GM12878 (cell line): ENCODE measurements at regions not wholly inside any gene's neighbourhood (a gene's known extent, or its start where the extent isn't known, plus 50 kb on each side); places are given as distances from the start of the nearest gene placed in this dataset.

Experiments used
- ATAC-seq: fragments of 200-7000 bp; cut with Tn5 transposase; 3 replicates; pipeline ENCODE4 v1.9.1; 2020; ENCODE audit warnings: mild to moderate bottlenecking, moderate library complexity
- BruUV-seq: library from RNA; stranded (reverse); fragments of 400-500 nt; replicated peaks from 2 replicates; lab custom pipeline; 2021; lab: Mats Ljungman, UMichigan
- CTCF ChIA-PET: fragments of 300-600 bp; sonication (Branson Sonifier 250); formaldehyde crosslinking; extraction: SDS; loops from one replicate; lab custom pipeline; 2021; ENCODE audit warnings: inconsistent platforms; lab: Yijun Ruan, JAX
- POLR2A ChIA-PET: fragments of 350-600 bp; formaldehyde crosslinking; extraction: SDS; loops from one replicate; lab custom pipeline; 2021; ENCODE audit warnings: inconsistent platforms; lab: Charles Lee
- RAD21 ChIA-PET: fragments of 300-600 bp; sonication (Branson Sonifier 250); formaldehyde crosslinking; loops from one replicate; lab custom pipeline; 2023; ENCODE audit warnings: antibody characterized with exemption; ENCODE audit not compliant: unreplicated experiment; lab: Charles Lee
- SMC1A ChIA-PET: fragments of 300-600 bp; sonication (Branson Sonifier 250); formaldehyde crosslinking; loops from one replicate; lab custom pipeline; 2023; ENCODE audit not compliant: unreplicated experiment, uncharacterized antibody; lab: Charles Lee
- DNase-seq: peaks from one replicate; pipeline ENCODE4 v3.0.0-alpha.2; 2011; ENCODE audit warnings: low read depth, low spot score
- FAIRE-seq: peaks from 3 replicates; lab custom pipeline; 2011; peaks lifted over from hg19 to GRCh38; lab: Jason Lieb, UNC
- H2AFZ ChIP-seq: 2 replicates; pipeline ENCODE4 v1.6.0; 2011; ENCODE audit warnings: low read depth, low read length, control low read depth; ENCODE audit not compliant: control insufficient read depth
- H3K27ac ChIP-seq: 2 replicates; pipeline ENCODE4 v1.5.1; 2011; ENCODE audit warnings: control low read depth; ENCODE audit not compliant: control insufficient read depth, insufficient read depth
- H3K27me3 ChIP-seq, 2 experiments: replicated peaks in 1 of 2; 2 replicates each; pipeline versions ENCODE4 v1.6.0 to v1.6.1; 2011; ENCODE audit warnings: low read length in 1 of 2; ENCODE audit not compliant: control insufficient read depth in 2 of 2, insufficient read depth in 2 of 2
- H3K36me3 ChIP-seq, 2 experiments: 2 replicates each; pipeline ENCODE4 v1.5.1; 2011; ENCODE audit warnings: low read length in 1 of 2; ENCODE audit not compliant: control insufficient read depth in 2 of 2, insufficient read depth in 2 of 2
- H3K4me1 ChIP-seq: 2 replicates; pipeline ENCODE4 v1.6.1; 2011; ENCODE audit warnings: mild to moderate bottlenecking, low read length, moderate library complexity, mixed read lengths; ENCODE audit not compliant: control insufficient read depth, insufficient read depth
- H3K4me2 ChIP-seq: 2 replicates; pipeline ENCODE4 v1.6.0; 2011; ENCODE audit warnings: control low read depth; ENCODE audit not compliant: control insufficient read depth, insufficient read depth
- H3K4me3 ChIP-seq: fragments of 200-600 bp; sonication (generic); 2 replicates; pipeline ENCODE4 v1.5.1; 2016
- H3K79me2 ChIP-seq: 2 replicates; pipeline ENCODE4 v1.6.0; 2011; ENCODE audit warnings: low read length; ENCODE audit not compliant: control insufficient read depth, insufficient read depth
- H3K9ac ChIP-seq: 2 replicates; pipeline ENCODE4 v1.8.0; 2011; ENCODE audit warnings: low read length, control low read depth, mixed read lengths; ENCODE audit not compliant: control insufficient read depth, insufficient read depth
- H3K9me3 ChIP-seq: replicated peaks from 3 replicates; pipeline ENCODE4 v1.5.1; 2011; ENCODE audit warnings: mild to moderate bottlenecking, low read length; ENCODE audit not compliant: control insufficient read depth, insufficient read depth
- H4K20me1 ChIP-seq: 2 replicates; pipeline ENCODE4 v1.6.0; 2011; ENCODE audit not compliant: control insufficient read depth, insufficient read depth
- FOXM1 ChIP-seq: IDR thresholded peaks from 2 replicates; pipeline ENCODE4 v1.6.1; 2012; ENCODE audit warnings: low read depth, mild to moderate bottlenecking, inconsistent platforms, low read length, moderate library complexity
- IKZF1 ChIP-seq: fragments of 450-650 bp; conservative IDR thresholded peaks from 2 replicates; pipeline ENCODE4 v1.6.1; 2017; ENCODE audit warnings: antibody characterized with exemption, mild to moderate bottlenecking
- IRF4 ChIP-seq: IDR thresholded peaks from 2 replicates; pipeline ENCODE4 v1.6.1; 2011; ENCODE audit warnings: low read depth, low read length
- KDM1A ChIP-seq: fragments of 200-600 bp; sonication (generic); IDR thresholded peaks from 2 replicates; pipeline ENCODE4 v1.6.1; 2016; ENCODE audit warnings: borderline replicate concordance
- NFYA ChIP-seq: IDR thresholded peaks from 2 replicates; pipeline ENCODE4 v1.6.1; 2011; ENCODE audit warnings: low read depth, mild to moderate bottlenecking, low read length, improper control_type of control experiment, borderline replicate concordance
- POU2F2 ChIP-seq: IDR thresholded peaks from 3 replicates; pipeline ENCODE4 v1.6.1; 2011; ENCODE audit warnings: low read depth, mild to moderate bottlenecking, low read length, borderline replicate concordance
- PRDM15 ChIP-seq: fragments of 450-650 bp; formaldehyde crosslinking; IDR thresholded peaks from 2 replicates; pipeline ENCODE4 v1.4.0; 2020; ENCODE audit warnings: mild to moderate bottlenecking, moderate library complexity
- RB1 ChIP-seq: fragments of 450-650 bp; formaldehyde crosslinking; IDR thresholded peaks from 2 replicates; pipeline ENCODE4 v1.6.1; 2017; ENCODE audit warnings: mild to moderate bottlenecking, borderline replicate concordance
- RCOR1 ChIP-seq: conservative IDR thresholded peaks from 2 replicates; pipeline ENCODE4 v1.6.1; 2012; ENCODE audit warnings: low read depth, low read length, improper control_type of control experiment
- SMC3 ChIP-seq: IDR thresholded peaks from 2 replicates; pipeline ENCODE4 v1.6.1; 2011; ENCODE audit warnings: low read length, improper control_type of control experiment, borderline replicate concordance
- TBL1XR1 ChIP-seq: IDR thresholded peaks from 2 replicates; pipeline ENCODE4 v1.6.1; 2012; ENCODE audit warnings: low read depth, low read length, improper control_type of control experiment
- YY1 ChIP-seq: IDR thresholded peaks from 2 replicates; pipeline ENCODE4 v1.6.1; 2011; ENCODE audit warnings: low read depth, mild to moderate bottlenecking, low read length
- ZNF384 ChIP-seq: IDR thresholded peaks from 2 replicates; pipeline ENCODE4 v1.6.1; 2012; ENCODE audit warnings: low read depth, mild to moderate bottlenecking, low read length, improper control_type of control experiment, borderline replicate concordance
- ZSCAN29 ChIP-seq: fragments of 450-650 bp; IDR thresholded peaks from 2 replicates; pipeline ENCODE4 v1.6.1; 2017; ENCODE audit warnings: mild to moderate bottlenecking, moderate library complexity
- WGBS: methylation state at CpG from one replicate; pipeline ENCODE4 v1.1.6; 2016; ENCODE audit warnings: low lambda C conversion rate; ENCODE audit not compliant: insufficient replicate concordance, insufficient coverage; ENCODE audit errors: missing lambda C conversion rate; 5-methylcytosine and 5-hydroxymethylcytosine counted together
- in situ Hi-C: fragments of 300-500 bp; cut with MboI; formaldehyde crosslinking; loops from 9 replicates; pipeline ENCODE4 v1.14.3; 2018; ENCODE audit warnings: mixed read lengths
- intact Hi-C: fragments of 100-400 bp; cut with micrococcal nuclease; formaldehyde crosslinking; loops from one replicate; pipeline ENCODE4 v1.14.2; 2022; ENCODE audit not compliant: unreplicated experiment
- TF ChIP-seq, protein P1 (sequence below): fragments of 450-650 bp; IDR thresholded peaks from 2 replicates; pipeline ENCODE4 v1.6.1; 2017; ENCODE audit warnings: borderline replicate concordance

- intact Hi-C loops (no loop called here), in situ Hi-C loops (no loop called here)
- no peak overlapping the region for H3K9ac ChIP-seq
- no peak overlapping the region for H3K4me3 ChIP-seq
- no peak for FAIRE-seq
- H3K27me3 ChIP-seq = no peaks in the 10 kb centered on the region
- ATAC-seq = peak; percentile 22; the same call in 1 of the 3 replicates
- no peak overlapping the region for H2AFZ ChIP-seq
- H3K9me3 ChIP-seq = no peaks in the 10 kb centered on the region
- ChIA-PET CTCF (interaction anchor here (1.1 kb wide), 1 partner anchor 212 kb away, joined by 3 read pairs; no protein-coding TSS in a partner anchor), SMC1A (interaction anchor here (1.0 kb wide), 2 partner anchors 253 to 273 kb away, joined by 3 read pairs; no protein-coding TSS in a partner anchor), RAD21 (no interaction called here), POLR2A (interaction anchor here (1.1 kb wide), 1 partner anchor 15 kb away, joined by 4 read pairs; no protein-coding TSS in a partner anchor)
- no peaks in the 10 kb centered on the region for H3K36me3 ChIP-seq
- WGBS = 36% methylated on average over 12 of the region's 12 CpGs
- no peaks in the 10 kb centered on the region for H4K20me1 ChIP-seq
- H3K79me2 ChIP-seq = no peaks in the 10 kb centered on the region
- no peak overlapping the region for H3K4me2 ChIP-seq
- no peak overlapping the region for H3K27ac ChIP-seq
- peaks cover 6% of the 10 kb centered on the region for H3K4me1 ChIP-seq
- no TSS peak for BruUV-seq
- no peak for DNase-seq
- TF ChIP-seq RCOR1 (no peak), KDM1A (no peak), RB1 (no peak), YY1 (no peak), POU2F2 (no peak), NFYA (no peak), ZNF384 (no peak), PRDM15 (no peak), ZSCAN29 (no peak), SMC3 (no peak), IRF4 (no peak), TBL1XR1 (no peak), FOXM1 (no peak), IKZF1 (no peak)
- TF ChIP-seq, protein P1, sequence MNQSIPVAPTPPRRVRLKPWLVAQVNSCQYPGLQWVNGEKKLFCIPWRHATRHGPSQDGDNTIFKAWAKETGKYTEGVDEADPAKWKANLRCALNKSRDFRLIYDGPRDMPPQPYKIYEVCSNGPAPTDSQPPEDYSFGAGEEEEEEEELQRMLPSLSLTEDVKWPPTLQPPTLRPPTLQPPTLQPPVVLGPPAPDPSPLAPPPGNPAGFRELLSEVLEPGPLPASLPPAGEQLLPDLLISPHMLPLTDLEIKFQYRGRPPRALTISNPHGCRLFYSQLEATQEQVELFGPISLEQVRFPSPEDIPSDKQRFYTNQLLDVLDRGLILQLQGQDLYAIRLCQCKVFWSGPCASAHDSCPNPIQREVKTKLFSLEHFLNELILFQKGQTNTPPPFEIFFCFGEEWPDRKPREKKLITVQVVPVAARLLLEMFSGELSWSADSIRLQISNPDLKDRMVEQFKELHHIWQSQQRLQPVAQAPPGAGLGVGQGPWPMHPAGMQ = no peak
Observed at GRCh38 chr2:7452110-7452876, 535.1 kb downstream of the RNF144A start.
